ENCODE measurements at regions not wholly inside any gene's neighbourhood (a gene's known extent, or its start where the extent isn't known, plus 50 kb on each side); places are given as distances from the start of the nearest gene placed in this dataset.

GRCh38 chr18:78160961-78161656 is 818.5 kb upstream of the SALL3 start:
- DNase-seq: no peak
- TF ChIP-seq POLR2A (IDR thresholded peaks at IDR 0.05; ENCODE audit: low read length) (no peak), GATA1 (IDR thresholded peaks at IDR 0.05; ENCODE audit: low read depth, low read length) (no peak)

- no peak for DNase-seq
- TF ChIP-seq GATA1 (IDR thresholded peaks at IDR 0.05; ENCODE audit: low read depth, low read length): no peak
- TF ChIP-seq POLR2A (IDR thresholded peaks at IDR 0.05; ENCODE audit: low read length): no peak
These were observed 814.1 kb upstream of the SALL3 start for GRCh38 chr18:78165525-78165924.

GRCh38 chr18:78168526-78168925 is 811.1 kb upstream of the SALL3 start:
- no peak for DNase-seq
- TF ChIP-seq POLR2A (IDR thresholded peaks at IDR 0.05; ENCODE audit: low read length): no peak
- no peak for TF ChIP-seq GATA1 (IDR thresholded peaks at IDR 0.05; ENCODE audit: low read depth, low read length)

GRCh38 chr18:78169174-78169864 is 810.3 kb upstream of the SALL3 start:
- TF ChIP-seq POLR2A (IDR thresholded peaks at IDR 0.05; ENCODE audit: low read length) (no peak), GATA1 (IDR thresholded peaks at IDR 0.05; ENCODE audit: low read depth, low read length) (no peak)
- no peak for DNase-seq

GRCh38 chr18:78171954-78172353 is 807.7 kb upstream of the SALL3 start:
- no peak for TF ChIP-seq GATA1 (IDR thresholded peaks at IDR 0.05; ENCODE audit: low read depth, low read length)
- TF ChIP-seq POLR2A (IDR thresholded peaks at IDR 0.05; ENCODE audit: low read length): no peak
- DNase-seq: no peak

- no peak for DNase-seq
- TF ChIP-seq GATA1 (IDR thresholded peaks at IDR 0.05; ENCODE audit: low read depth, low read length): no peak
- TF ChIP-seq POLR2A (IDR thresholded peaks at IDR 0.05; ENCODE audit: low read length): no peak
These were observed 804.9 kb upstream of the SALL3 start for GRCh38 chr18:78174737-78175136.

GRCh38 chr18:78178812-78179211 is 800.8 kb upstream of the SALL3 start:
- TF ChIP-seq GATA1 (IDR thresholded peaks at IDR 0.05; ENCODE audit: low read depth, low read length) (no peak), POLR2A (IDR thresholded peaks at IDR 0.05; ENCODE audit: low read length) (no peak)
- DNase-seq: no peak

GRCh38 chr18:78180741-78181140 is 798.9 kb upstream of the SALL3 start:
- DNase-seq: no peak

GRCh38 chr18:78183815-78184214 is 795.8 kb upstream of the SALL3 start:
- no peak for TF ChIP-seq GATA1 (IDR thresholded peaks at IDR 0.05; ENCODE audit: low read depth, low read length)
- TF ChIP-seq POLR2A (IDR thresholded peaks at IDR 0.05; ENCODE audit: low read length): no peak
- DNase-seq: no peak

More at GRCh38 chr18:78180741-78181140, 798.9 kb upstream of the SALL3 start:
- TF ChIP-seq POLR2A (IDR thresholded peaks at IDR 0.05; ENCODE audit: low read length) (no peak), GATA1 (IDR thresholded peaks at IDR 0.05; ENCODE audit: low read depth, low read length) (no peak)

- no peak for DNase-seq
- TF ChIP-seq GATA1 (IDR thresholded peaks at IDR 0.05; ENCODE audit: low read depth, low read length) (no peak), POLR2A (IDR thresholded peaks at IDR 0.05; ENCODE audit: low read length) (no peak)
These were observed 788.3 kb upstream of the SALL3 start for GRCh38 chr18:78191276-78191675.

GRCh38 chr18:78192054-78192453 is 787.6 kb upstream of the SALL3 start:
- no peak for DNase-seq
- TF ChIP-seq POLR2A (IDR thresholded peaks at IDR 0.05; ENCODE audit: low read length): no peak
- TF ChIP-seq GATA1 (IDR thresholded peaks at IDR 0.05; ENCODE audit: low read depth, low read length): no peak

- TF ChIP-seq GATA1 (IDR thresholded peaks at IDR 0.05; ENCODE audit: low read depth, low read length): no peak
- no peak for TF ChIP-seq POLR2A (IDR thresholded peaks at IDR 0.05; ENCODE audit: low read length)
- no peak for DNase-seq
These were observed 783.3 kb upstream of the SALL3 start for GRCh38 chr18:78196280-78196679.

GRCh38 chr18:78199002-78199401 is 780.6 kb upstream of the SALL3 start:
- DNase-seq: no peak
- TF ChIP-seq GATA1 (IDR thresholded peaks at IDR 0.05; ENCODE audit: low read depth, low read length) (no peak), POLR2A (IDR thresholded peaks at IDR 0.05; ENCODE audit: low read length) (no peak)

GRCh38 chr18:78199611-78200010 is 780.0 kb upstream of the SALL3 start:
- TF ChIP-seq POLR2A (IDR thresholded peaks at IDR 0.05; ENCODE audit: low read length) (no peak), GATA1 (IDR thresholded peaks at IDR 0.05; ENCODE audit: low read depth, low read length) (no peak)
- no peak for DNase-seq

- no peak for TF ChIP-seq POLR2A (IDR thresholded peaks at IDR 0.05; ENCODE audit: low read length)
- TF ChIP-seq GATA1 (IDR thresholded peaks at IDR 0.05; ENCODE audit: low read depth, low read length): no peak
- no peak for DNase-seq
These were observed 771.7 kb upstream of the SALL3 start for GRCh38 chr18:78207942-78208341.

Data from erythroblast (primary cell).